Natural killer cell treated with Interleukin-12 subunit alpha and Interleukin-12 subunit beta and Interleukin-15 and Interleukin-18, amount 100 ng/mL, for 72 hours (primary cell): ENCODE measurements at regions not wholly inside any gene's neighbourhood (a gene's known extent, or its start where the extent isn't known, plus 50 kb on each side); places are given as distances from the start of the nearest gene placed in this dataset.
"Not testable (repeated sequence)": the region's sequence is repeated elsewhere in the genome, so short reads cannot be mapped to it uniquely, and the experiment has no call there.

Experiments
- ATAC-seq, 2 donors: fragments of 150-1000 bp; cut with Tn5 transposase in 1 of 2; sonication (Bioruptor Pico), chemical (Tn5 transposase) in 1 of 2; 2 replicates each; pipeline ENCODE4 v1.10.0; 2021
- DNase-seq: peaks from one replicate; pipeline ENCODE4 v3.0.0; 2022; ENCODE audit warnings: low spot score
- H3K27ac Mint-ChIP-seq, 2 donors: 1 replicate in 1 of 2; 2 replicates in 1 of 2; pipeline ENCODE4 v1.8.0; 2022; ENCODE audit warnings: mixed read lengths in 2 of 2, mild to moderate bottlenecking in 1 of 2, moderate library complexity in 1 of 2
- H3K27me3 Mint-ChIP-seq, 2 donors: 1 replicate in 1 of 2; 2 replicates in 1 of 2; pipeline ENCODE4 v1.8.0; 2022; ENCODE audit warnings: mixed read lengths in 2 of 2
- H3K36me3 Mint-ChIP-seq: one replicate; pipeline ENCODE4 v1.8.0; 2022; ENCODE audit warnings: mixed read lengths
- H3K4me1 Mint-ChIP-seq, 2 donors: 1 replicate in 1 of 2; 2 replicates in 1 of 2; pipeline ENCODE4 v1.8.0; 2022; ENCODE audit warnings: low read depth in 2 of 2, mixed read lengths in 2 of 2, mild to moderate bottlenecking in 1 of 2
- H3K4me3 Mint-ChIP-seq: one replicate; pipeline ENCODE4 v1.8.0; 2022; ENCODE audit warnings: mixed read lengths
- H3K9me3 Mint-ChIP-seq: 2 replicates; pipeline ENCODE4 v1.8.0; 2022; ENCODE audit warnings: mixed read lengths

GRCh38 chrX:41981481-41982013 lies 58.2 kb upstream of the CASK start:
- Mint-ChIP-seq H3K36me3 (no peaks in the 10 kb centered on the region), H3K27me3 (peaks cover 7 to 22% of the 10 kb centered on the region in 2 donors), H3K9me3 (no peaks in the 10 kb centered on the region), H3K4me3 (no peak overlapping the region), H3K27ac (no peak overlapping the region), H3K4me1 (no peaks in the 10 kb centered on the region)
- DNase-seq (no peak), ATAC-seq (no peak)

- ATAC-seq, result not testable (repeated sequence)
- H3K27me3 Mint-ChIP-seq, result peaks cover 7 to 27% of the 10 kb centered on the region in 2 donors
These were observed 51.3 kb upstream of the CASK start for GRCh38 chrX:41974677-41975076.

GRCh38 chrX:41973208-41973607 lies 49.9 kb upstream of the CASK start:
- Mint-ChIP-seq H3K9me3 (peaks cover 2% of the 10 kb centered on the region), H3K4me1 (no peaks in the 10 kb centered on the region), H3K27ac (no peak overlapping the region), H3K36me3 (no peaks in the 10 kb centered on the region), H3K27me3 (peaks cover 7 to 26% of the 10 kb centered on the region in 2 donors), H3K4me3 (no peak overlapping the region)
- DNase-seq, result no peak
- no peak for ATAC-seq

More at GRCh38 chrX:41974677-41975076, 51.3 kb upstream of the CASK start:
- H3K4me3 Mint-ChIP-seq, DNase-seq, H3K9me3 Mint-ChIP-seq, H3K4me1 Mint-ChIP-seq, H3K27ac Mint-ChIP-seq, H3K36me3 Mint-ChIP-seq: not testable (repeated sequence)
